ENCODE measurements at regions not wholly inside any gene's neighbourhood (a gene's known extent, or its start where the extent isn't known, plus 50 kb on each side); places are given as distances from the start of the nearest gene placed in this dataset.
"Not testable (repeated sequence)": the region's sequence is repeated elsewhere in the genome, so short reads cannot be mapped to it uniquely, and the experiment has no call there.

- Histone ChIP-seq H3K4me3 (no peak overlapping the region), H3K27ac (no peak overlapping the region), H3K4me1 (peaks cover 0 to 3% (median 0%) of the 10 kb centered on the region in 6 donors), H3K27me3 (replicated peaks in 1 of 7) (no peaks in the 10 kb centered on the region), H3K36me3 (no peaks in the 10 kb centered on the region), H3K9me3 (no peaks in the 10 kb centered on the region)
- intact Hi-C loops (cut with DNase I; ENCODE audit: low total_unique reads), result no loop called here
- 90 to 100% (median 92%) methylated on average over 1 of the region's 1 CpG for WGBS, 5 donors
- DNase-seq, result no peak
- TF ChIP-seq POLR2A (IDR thresholded peaks at IDR 0.05), result no peak
- TF ChIP-seq CTCF (IDR thresholded peaks at IDR 0.05 in 8 of 11, conservative IDR thresholded peaks at IDR 0.05 in 3 of 11), result no peak
- no peak for TF ChIP-seq POLR2AphosphoS5 (IDR thresholded peaks at IDR 0.05)
Measured at GRCh38 chr5:77861576-77861975, 85.4 kb upstream of the TBCA start.

GRCh38 chr5:77859306-77859705 lies 83.2 kb upstream of the TBCA start:
- Histone ChIP-seq H3K36me3 (no peaks in the 10 kb centered on the region), H3K27me3 (replicated peaks in 1 of 7) (peaks cover 0 to under 1% (median 0%) of the 10 kb centered on the region in 7 donors), H3K27ac (no peak overlapping the region), H3K9me3 (no peaks in the 10 kb centered on the region), H3K4me1 (no peaks in the 10 kb centered on the region), H3K4me3 (no peak overlapping the region)
- TF ChIP-seq POLR2AphosphoS5 (IDR thresholded peaks at IDR 0.05), result no peak
- no peak for TF ChIP-seq POLR2A (IDR thresholded peaks at IDR 0.05)
- no peak for TF ChIP-seq CTCF (IDR thresholded peaks at IDR 0.05 in 8 of 11, conservative IDR thresholded peaks at IDR 0.05 in 3 of 11)
- intact Hi-C loops (cut with DNase I; ENCODE audit: low total_unique reads), result no loop called here
- 78 to 93% (median 83%) methylated on average over 1 of the region's 1 CpG for WGBS, 5 donors
- no peak for DNase-seq

GRCh38 chr5:77858678-77859077 lies 82.5 kb upstream of the TBCA start:
- DNase-seq; H3K9me3 ChIP-seq; H3K27ac ChIP-seq; H3K36me3 ChIP-seq; H3K27me3 ChIP-seq (replicated peaks in 1 of 7); intact Hi-C loops (cut with DNase I; ENCODE audit: low total_unique reads); H3K4me3 ChIP-seq; H3K4me1 ChIP-seq: not testable (repeated sequence)
- WGBS, 5 donors, result 95 to 96% (median 95%) methylated on average over 9 of the region's 9 CpGs

- no peak for DNase-seq
- Histone ChIP-seq H3K4me1 (peaks cover 3 to 28% (median 18%) of the 10 kb centered on the region in 6 donors), H3K9me3 (no peaks in the 10 kb centered on the region), H3K27me3 (replicated peaks in 1 of 7) (peaks cover 0 to 37% (median 0%) of the 10 kb centered on the region in 7 donors), H3K36me3 (no peaks in the 10 kb centered on the region), H3K27ac (no peak overlapping the region), H3K4me3 (no peak overlapping the region)
- TF ChIP-seq CTCF (IDR thresholded peaks at IDR 0.05 in 8 of 11, conservative IDR thresholded peaks at IDR 0.05 in 3 of 11) (no peak), POLR2A (IDR thresholded peaks at IDR 0.05) (no peak), POLR2AphosphoS5 (IDR thresholded peaks at IDR 0.05) (no peak)
- whole genome bisulfite sequencing, 5 donors, result 65 to 80% (median 75%) methylated on average over 3 of the region's 3 CpGs
- intact Hi-C loops (cut with DNase I; ENCODE audit: low total_unique reads), result no loop called here
Measured at GRCh38 chr5:77855369-77855768, 79.2 kb upstream of the TBCA start.

GRCh38 chr5:77853353-77853907 lies 77.3 kb upstream of the TBCA start:
- Histone ChIP-seq H3K36me3 (no peaks in the 10 kb centered on the region), H3K27me3 (replicated peaks in 1 of 7) (peaks cover 0 to 37% (median 0%) of the 10 kb centered on the region in 7 donors), H3K4me3 (no peak overlapping the region), H3K27ac (peak overlapping the region in 4 of 8 donors; percentile 34 to 62 (median 50)), H3K4me1 (peaks cover 3 to 28% (median 18%) of the 10 kb centered on the region in 6 donors), H3K9me3 (no peaks in the 10 kb centered on the region)
- TF ChIP-seq POLR2A (IDR thresholded peaks at IDR 0.05), result no peak
- TF ChIP-seq POLR2AphosphoS5 (IDR thresholded peaks at IDR 0.05), result no peak
- TF ChIP-seq CTCF (IDR thresholded peaks at IDR 0.05 in 8 of 11, conservative IDR thresholded peaks at IDR 0.05 in 3 of 11), result no peak
- no peak for DNase-seq
- intact Hi-C loops (cut with DNase I; ENCODE audit: low total_unique reads), result no loop called here
- 34 to 52% (median 41%) methylated on average over 2 of the region's 2 CpGs for WGBS, 5 donors

Data from spleen (tissue), 11 donors.